Neutrophil (primary cell): ENCODE measurements at regions not wholly inside any gene's neighbourhood (a gene's known extent, or its start where the extent isn't known, plus 50 kb on each side); places are given as distances from the start of the nearest gene placed in this dataset.

ENCODE experiments used
- H3K27ac ChIP-seq: fragments of 200-600 bp; sonication (generic); 2 replicates; pipeline ENCODE4 v1.5.1; 2016; ENCODE audit warnings: mild to moderate bottlenecking, moderate library complexity
- H3K27me3 ChIP-seq: fragments of 200-600 bp; sonication (generic); 2 replicates; pipeline ENCODE4 v1.6.0; 2016; ENCODE audit warnings: mild to moderate bottlenecking
- H3K36me3 ChIP-seq: fragments of 200-600 bp; sonication (generic); 2 replicates; pipeline ENCODE4 v1.5.1; 2017
- H3K4me1 ChIP-seq, 2 experiments: fragments of 200-600 bp in 1 of 2; sonication (generic) in 1 of 2; 1 replicate in 1 of 2; 2 replicates in 1 of 2; pipeline versions ENCODE4 v1.5.1 to v1.6.1; 2013 to 2016; ENCODE audit warnings: low read depth in 1 of 2, low read length in 1 of 2, mild to moderate bottlenecking in 1 of 2, moderate library complexity in 1 of 2; ENCODE audit not compliant: control insufficient read depth in 1 of 2, insufficient read depth in 1 of 2
- H3K4me3 ChIP-seq, 2 experiments: fragments of 200-600 bp in 1 of 2; sonication (generic) in 1 of 2; 1 replicate in 1 of 2; 2 replicates in 1 of 2; pipeline ENCODE4 v1.5.1; 2013 to 2016; ENCODE audit warnings: low read depth in 1 of 2, low read length in 1 of 2, mild to moderate bottlenecking in 1 of 2, moderate library complexity in 1 of 2
- H3K9me3 ChIP-seq: fragments of 200-600 bp; sonication (generic); 2 replicates; pipeline ENCODE4 v1.5.1; 2016
- TF ChIP-seq, protein P1 (sequence below): fragments of 200-600 bp; sonication (generic); IDR thresholded peaks from 2 replicates; pipeline ENCODE4 v1.5.1; 2016; ENCODE audit warnings: antibody characterized with exemption

DNA sequence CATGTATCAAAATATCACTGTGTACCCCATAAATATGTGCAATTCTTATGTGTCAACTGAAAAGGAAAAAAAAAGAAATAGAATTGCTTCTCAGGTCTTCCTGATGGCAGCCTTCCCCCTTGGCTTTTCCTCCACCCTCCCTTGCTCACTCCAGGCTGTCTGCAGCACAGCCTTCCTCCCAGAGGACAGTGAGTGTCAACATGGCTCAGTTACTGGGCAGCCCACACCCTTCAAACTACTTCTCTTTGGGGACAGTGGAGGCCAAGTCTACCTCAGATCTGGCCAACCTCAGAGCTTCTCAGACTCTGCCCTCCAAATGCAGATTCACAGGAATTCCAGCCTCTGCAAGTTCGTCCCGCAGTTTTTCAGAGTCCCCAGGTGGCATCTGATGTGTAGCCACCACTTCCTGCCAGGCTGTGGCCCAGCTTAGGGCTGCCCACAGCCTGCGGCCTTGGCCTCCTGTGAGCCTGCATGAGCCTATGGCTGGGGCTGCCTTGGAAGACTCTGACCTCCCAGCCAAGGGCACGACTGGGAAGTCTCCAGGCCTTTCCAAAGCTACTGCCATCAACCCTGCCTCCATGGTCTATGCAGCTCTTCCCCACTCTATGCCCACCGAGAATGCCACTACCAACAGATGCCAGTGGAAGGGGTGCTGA, 148.0 kb upstream of the PWP1 start:
- TF ChIP-seq, protein P1, sequence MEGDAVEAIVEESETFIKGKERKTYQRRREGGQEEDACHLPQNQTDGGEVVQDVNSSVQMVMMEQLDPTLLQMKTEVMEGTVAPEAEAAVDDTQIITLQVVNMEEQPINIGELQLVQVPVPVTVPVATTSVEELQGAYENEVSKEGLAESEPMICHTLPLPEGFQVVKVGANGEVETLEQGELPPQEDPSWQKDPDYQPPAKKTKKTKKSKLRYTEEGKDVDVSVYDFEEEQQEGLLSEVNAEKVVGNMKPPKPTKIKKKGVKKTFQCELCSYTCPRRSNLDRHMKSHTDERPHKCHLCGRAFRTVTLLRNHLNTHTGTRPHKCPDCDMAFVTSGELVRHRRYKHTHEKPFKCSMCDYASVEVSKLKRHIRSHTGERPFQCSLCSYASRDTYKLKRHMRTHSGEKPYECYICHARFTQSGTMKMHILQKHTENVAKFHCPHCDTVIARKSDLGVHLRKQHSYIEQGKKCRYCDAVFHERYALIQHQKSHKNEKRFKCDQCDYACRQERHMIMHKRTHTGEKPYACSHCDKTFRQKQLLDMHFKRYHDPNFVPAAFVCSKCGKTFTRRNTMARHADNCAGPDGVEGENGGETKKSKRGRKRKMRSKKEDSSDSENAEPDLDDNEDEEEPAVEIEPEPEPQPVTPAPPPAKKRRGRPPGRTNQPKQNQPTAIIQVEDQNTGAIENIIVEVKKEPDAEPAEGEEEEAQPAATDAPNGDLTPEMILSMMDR: no peak
- Histone ChIP-seq H3K9me3 (no peaks in the 10 kb centered on the region), H3K4me1 (peaks cover 3 to 25% of the 10 kb centered on the region in 2 experiments), H3K27me3 (no peaks in the 10 kb centered on the region), H3K36me3 (no peaks in the 10 kb centered on the region), H3K27ac (no peak overlapping the region), H3K4me3 (no peak overlapping the region)

DNA sequence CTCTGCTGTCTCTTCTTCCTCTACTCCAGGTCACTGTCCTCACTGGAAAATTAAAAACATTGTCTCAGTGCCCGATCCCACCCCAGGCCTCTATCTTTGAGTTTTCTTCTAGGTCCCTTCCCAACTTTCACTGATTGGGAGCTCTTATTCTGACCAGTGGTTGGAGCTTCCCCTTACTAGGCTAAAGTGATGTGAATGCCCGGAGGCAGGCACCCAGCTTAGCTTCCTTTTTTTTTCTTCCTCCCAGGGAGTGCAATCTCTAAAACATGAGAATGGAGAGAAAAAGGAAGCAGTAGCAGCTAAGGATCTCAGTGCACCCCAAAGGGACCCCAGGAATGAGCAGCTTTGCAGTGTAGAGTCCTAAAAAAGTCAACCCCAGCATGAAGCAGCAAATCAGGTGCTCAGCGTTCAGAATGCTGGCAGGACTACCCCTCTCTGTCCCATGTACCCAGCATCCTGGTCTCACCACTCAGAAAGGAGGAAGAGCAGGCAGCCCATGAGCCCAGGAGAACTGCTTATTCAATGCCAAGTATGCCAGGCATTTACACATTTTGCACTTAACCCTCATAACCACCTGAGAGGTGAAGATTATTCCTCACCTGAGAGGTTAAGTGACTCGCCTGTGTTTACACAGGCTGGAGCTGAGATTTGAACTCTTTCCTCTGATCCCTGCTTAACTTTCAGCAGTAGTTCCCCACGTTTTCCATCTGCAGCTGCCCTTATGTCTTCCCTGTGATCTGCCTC, 146.2 kb upstream of the PWP1 start:
- H3K27me3 ChIP-seq: no peaks in the 10 kb centered on the region
- TF ChIP-seq, protein P1: no peak
- H3K27ac ChIP-seq: peak overlapping the region; percentile 65
- no peaks in the 10 kb centered on the region for H3K36me3 ChIP-seq
- no peak overlapping the region for H3K4me3 ChIP-seq
- no peaks in the 10 kb centered on the region for H3K9me3 ChIP-seq
- peaks cover 3 to 25% of the 10 kb centered on the region in 2 experiments for H3K4me1 ChIP-seq

DNA sequence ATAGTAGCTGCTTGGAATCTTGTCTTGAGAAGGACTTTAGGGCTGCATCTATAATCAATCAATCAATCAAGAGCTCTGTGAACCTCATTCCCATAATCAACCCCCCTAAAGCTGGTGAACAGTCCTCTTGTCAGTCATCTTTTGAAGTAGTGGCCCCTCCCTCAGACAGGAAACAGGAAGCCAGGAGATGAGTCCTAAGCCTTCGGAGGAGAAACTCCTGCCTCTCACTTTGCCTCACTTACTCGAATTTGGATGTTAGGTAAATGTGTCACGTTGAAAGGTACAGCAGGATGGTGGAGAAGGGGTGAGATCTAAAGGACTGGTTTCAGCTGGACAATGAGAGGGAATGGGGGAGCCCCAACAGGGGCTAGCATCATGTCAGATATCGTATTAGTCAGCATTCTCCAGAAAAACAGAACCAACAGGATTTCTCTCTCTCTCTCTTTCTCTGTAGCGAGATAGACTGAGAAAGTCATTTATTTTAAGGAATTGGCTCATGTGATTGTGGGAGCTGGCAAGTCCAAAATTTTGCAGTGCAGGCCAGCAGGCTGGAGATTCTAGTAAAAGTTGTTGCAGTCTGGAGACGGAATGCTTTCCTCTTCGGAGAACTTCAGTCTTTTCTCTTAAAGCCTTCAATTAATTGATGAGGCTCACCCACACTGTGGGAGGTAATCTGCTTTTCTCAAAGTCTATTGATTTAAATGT, 144.4 kb upstream of the PWP1 start:
- H3K27ac ChIP-seq: no peak overlapping the region
- H3K27me3 ChIP-seq: no peaks in the 10 kb centered on the region
- no peak overlapping the region for H3K4me3 ChIP-seq
- peaks cover 3 to 25% of the 10 kb centered on the region in 2 experiments for H3K4me1 ChIP-seq
- H3K36me3 ChIP-seq: no peaks in the 10 kb centered on the region
- H3K9me3 ChIP-seq: no peaks in the 10 kb centered on the region
- TF ChIP-seq, protein P1: no peak

DNA sequence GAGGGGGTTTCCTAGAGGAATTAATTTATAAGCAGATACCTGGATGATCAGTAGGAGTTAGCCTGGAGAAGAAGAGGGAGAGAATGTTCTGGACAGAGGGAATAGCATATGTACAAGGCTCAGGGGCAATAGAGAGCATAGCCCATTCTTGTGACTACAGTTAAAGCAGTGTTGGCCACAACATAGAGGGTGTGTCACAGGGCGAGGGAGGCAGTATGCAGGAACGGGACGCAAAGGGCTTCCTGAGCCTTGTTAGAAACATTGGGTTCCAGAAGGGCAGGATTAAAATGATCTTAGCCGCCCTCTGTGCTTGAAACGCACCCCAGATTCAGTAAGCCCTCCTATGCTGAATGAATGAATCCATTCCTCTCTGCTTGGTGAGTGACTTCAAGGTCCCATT, 142.2 kb upstream of the PWP1 start:
- Histone ChIP-seq H3K4me1 (peaks cover 3 to 27% of the 10 kb centered on the region in 2 experiments), H3K36me3 (no peaks in the 10 kb centered on the region), H3K27me3 (no peaks in the 10 kb centered on the region), H3K9me3 (no peaks in the 10 kb centered on the region), H3K27ac (no peak overlapping the region), H3K4me3 (no peak overlapping the region)
- TF ChIP-seq, protein P1: no peak

DNA sequence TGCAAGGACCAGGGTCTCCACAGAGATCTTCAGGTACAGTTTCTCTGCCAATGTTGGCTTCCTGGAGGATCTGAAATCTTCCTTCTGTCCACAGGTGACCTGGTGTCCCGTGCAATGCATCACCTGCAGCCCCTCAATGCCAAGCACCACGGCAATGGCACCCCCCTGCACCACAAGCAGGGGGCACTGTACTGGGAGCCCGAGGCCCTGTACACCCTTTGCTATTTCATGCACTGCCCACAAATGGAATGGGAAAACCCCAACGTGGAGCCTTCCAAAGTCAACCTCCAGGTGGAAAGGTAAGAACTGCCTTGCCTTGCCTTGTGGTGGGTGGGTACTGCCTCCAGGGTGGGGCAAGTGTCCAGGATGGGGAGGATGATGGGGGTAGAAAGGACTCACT, 141.8 kb upstream of the PWP1 start:
- TF ChIP-seq, protein P1: no peak
- Histone ChIP-seq H3K9me3 (no peaks in the 10 kb centered on the region), H3K4me3 (no peak overlapping the region), H3K36me3 (no peaks in the 10 kb centered on the region), H3K27ac (no peak overlapping the region), H3K4me1 (peaks cover 3 to 23% of the 10 kb centered on the region in 2 experiments), H3K27me3 (no peaks in the 10 kb centered on the region)
